Fibroblast of lung (primary cell): ENCODE measurements at regions not wholly inside any gene's neighbourhood (a gene's known extent, or its start where the extent isn't known, plus 50 kb on each side); places are given as distances from the start of the nearest gene placed in this dataset.

Source experiments
- DNase-seq, 2 donors: peaks; one replicate each; pipeline versions ENCODE4 v3.0.0 to v3.0.0-alpha.2; 2010; ENCODE audit warnings: low read depth in 2 of 2
- H2AFZ ChIP-seq: 2 replicates; pipeline ENCODE4 v1.5.1; 2012; ENCODE audit warnings: low read length, control low read depth, inconsistent platforms
- H3K27ac ChIP-seq: 2 replicates; pipeline ENCODE4 v1.5.1; 2011; ENCODE audit warnings: low read length, control low read depth; ENCODE audit not compliant: insufficient read depth
- H3K27me3 ChIP-seq: 2 replicates; pipeline ENCODE4 v1.5.1; 2011; ENCODE audit warnings: mild to moderate bottlenecking, low read length; ENCODE audit not compliant: control insufficient read depth, insufficient read depth
- H3K36me3 ChIP-seq: 2 replicates; pipeline ENCODE4 v1.5.1; 2011; ENCODE audit warnings: low read length; ENCODE audit not compliant: control insufficient read depth, insufficient read depth
- H3K4me1 ChIP-seq: 2 replicates; pipeline ENCODE4 v1.5.1; 2011; ENCODE audit warnings: low read length; ENCODE audit not compliant: control insufficient read depth, insufficient read depth; ENCODE audit errors: extremely low read depth
- H3K4me2 ChIP-seq: 2 replicates; pipeline ENCODE4 v1.5.1; 2011; ENCODE audit warnings: low read length, control low read depth; ENCODE audit not compliant: insufficient read depth; ENCODE audit errors: extremely low read depth
- H3K4me3 ChIP-seq, 4 experiments: fragments of 200-600 bp in 1 of 4; sonication (generic) in 1 of 4; replicated peaks in 1 of 4; 2 replicates each; pipeline ENCODE4 v1.5.1; 2011 to 2016; ENCODE audit warnings: low read length in 4 of 4, low read depth in 3 of 4, mild to moderate bottlenecking in 3 of 4, control low read depth in 2 of 4, inconsistent platforms in 1 of 4, mixed read lengths in 1 of 4; ENCODE audit not compliant: insufficient read depth in 1 of 4; ENCODE audit errors: control extremely low read depth in 1 of 4
- H3K79me2 ChIP-seq: 2 replicates; pipeline ENCODE4 v1.5.1; 2012; ENCODE audit warnings: mild to moderate bottlenecking, low read length, inconsistent platforms; ENCODE audit not compliant: control insufficient read depth, insufficient read depth
- H3K9ac ChIP-seq: 2 replicates; pipeline ENCODE4 v1.5.1; 2011; ENCODE audit warnings: mild to moderate bottlenecking, low read length, control low read depth; ENCODE audit not compliant: insufficient read depth
- H3K9me3 ChIP-seq: 2 replicates; pipeline ENCODE4 v1.5.1; 2012; ENCODE audit warnings: low read depth, low read length; ENCODE audit not compliant: control insufficient read depth, insufficient read depth
- H4K20me1 ChIP-seq: 2 replicates; pipeline ENCODE4 v1.5.1; 2011; ENCODE audit warnings: low read length; ENCODE audit not compliant: control insufficient read depth, insufficient read depth; ENCODE audit errors: extremely low read depth
- CTCF ChIP-seq, 2 donors: IDR thresholded peaks in 1 of 2; conservative IDR thresholded peaks in 1 of 2; 1 replicate in 1 of 2; 2 replicates in 1 of 2; pipeline ENCODE4 v1.5.1; 2011 to 2012; ENCODE audit warnings: low read length in 2 of 2, control low read depth in 1 of 2, inconsistent platforms in 1 of 2, low read depth in 1 of 2, mild to moderate bottlenecking in 1 of 2
- EZH2 ChIP-seq: IDR thresholded peaks from 2 replicates; pipeline ENCODE4 v1.5.1; 2012; ENCODE audit warnings: low read length, control low read depth, mild to moderate bottlenecking; ENCODE audit errors: missing control alignments

GRCh38 chr10:131547129-131547799, 235.7 kb upstream of the TCERG1L start:
- no peaks in the 10 kb centered on the region for H3K27me3 ChIP-seq
- no peak for TF ChIP-seq CTCF (conservative IDR thresholded peaks at IDR 0.05 in 1 of 2, IDR thresholded peaks at IDR 0.05 in 1 of 2; ENCODE audit: low read depth in 1 of 2, low read length in 2 of 2)
- TF ChIP-seq EZH2, result no peak
- no peaks in the 10 kb centered on the region for H3K36me3 ChIP-seq
- H3K9ac ChIP-seq, result no peak overlapping the region
- H3K79me2 ChIP-seq, result no peaks in the 10 kb centered on the region
- no peak for DNase-seq
- no peaks in the 10 kb centered on the region for H3K4me1 ChIP-seq
- H3K27ac ChIP-seq, result no peak overlapping the region
- H3K4me2 ChIP-seq, result no peak overlapping the region
- H2AFZ ChIP-seq, result no peak overlapping the region
- H4K20me1 ChIP-seq, result no peaks in the 10 kb centered on the region
- H3K9me3 ChIP-seq, result no peaks in the 10 kb centered on the region
- no peak overlapping the region for H3K4me3 ChIP-seq

- no peak overlapping the region for H2AFZ ChIP-seq
- H3K9me3 ChIP-seq, result no peaks in the 10 kb centered on the region
- no peak overlapping the region for H3K4me3 ChIP-seq
- H3K79me2 ChIP-seq, result no peaks in the 10 kb centered on the region
- H3K27ac ChIP-seq, result no peak overlapping the region
- no peaks in the 10 kb centered on the region for H3K27me3 ChIP-seq
- TF ChIP-seq CTCF (conservative IDR thresholded peaks at IDR 0.05 in 1 of 2, IDR thresholded peaks at IDR 0.05 in 1 of 2; ENCODE audit: low read depth in 1 of 2, low read length in 2 of 2), result no peak
- no peaks in the 10 kb centered on the region for H3K4me1 ChIP-seq
- no peaks in the 10 kb centered on the region for H3K36me3 ChIP-seq
- no peak overlapping the region for H3K4me2 ChIP-seq
- no peak overlapping the region for H3K9ac ChIP-seq
- no peak for DNase-seq
- H4K20me1 ChIP-seq, result no peaks in the 10 kb centered on the region
Measured at GRCh38 chr10:131548176-131548575, 236.7 kb upstream of the TCERG1L start.

GRCh38 chr10:131549116-131549515, 237.6 kb upstream of the TCERG1L start:
- Histone ChIP-seq H3K4me1 (no peaks in the 10 kb centered on the region), H3K4me3 (no peak overlapping the region), H3K9ac (no peak overlapping the region), H2AFZ (no peak overlapping the region), H3K36me3 (no peaks in the 10 kb centered on the region), H3K9me3 (no peaks in the 10 kb centered on the region), H3K27ac (no peak overlapping the region), H3K27me3 (no peaks in the 10 kb centered on the region), H3K4me2 (no peak overlapping the region), H3K79me2 (no peaks in the 10 kb centered on the region), H4K20me1 (no peaks in the 10 kb centered on the region)
- DNase-seq, result no peak
- TF ChIP-seq CTCF (conservative IDR thresholded peaks at IDR 0.05 in 1 of 2, IDR thresholded peaks at IDR 0.05 in 1 of 2; ENCODE audit: low read depth in 1 of 2, low read length in 2 of 2) (no peak), EZH2 (no peak)
